KOPT-K1 (cell line): ENCODE measurements at regions not wholly inside any gene's neighbourhood (a gene's known extent, or its start where the extent isn't known, plus 50 kb on each side); places are given as distances from the start of the nearest gene placed in this dataset.

Experiments
- H3K27ac ChIP-seq: fragments of 200-600 bp; sonication (generic); 2 replicates; pipeline ENCODE4 v1.5.1; 2016; ENCODE audit warnings: antibody characterized with exemption, mild to moderate bottlenecking, low read depth, low read length; ENCODE audit not compliant: poor library complexity, severe bottlenecking
- H3K36me3 ChIP-seq: fragments of 200-600 bp; sonication (generic); 2 replicates; pipeline ENCODE4 v1.5.1; 2017; ENCODE audit warnings: antibody characterized with exemption, mild to moderate bottlenecking, low read length, moderate library complexity; ENCODE audit not compliant: insufficient read depth
- H3K9me3 ChIP-seq: fragments of 200-600 bp; sonication (generic); 2 replicates; pipeline ENCODE4 v1.5.1; 2017; ENCODE audit warnings: antibody characterized with exemption, low read length, mild to moderate bottlenecking; ENCODE audit not compliant: insufficient read depth, poor library complexity, severe bottlenecking

GRCh38 chr15:58298879-58299850 lies 132.6 kb upstream of the LIPC start:
- Histone ChIP-seq H3K9me3 (peaks cover 10% of the 10 kb centered on the region), H3K27ac (no peak overlapping the region)

GRCh38 chr15:58302832-58303231 lies 129.0 kb upstream of the LIPC start:
- H3K9me3 ChIP-seq: peaks cover 10% of the 10 kb centered on the region
- no peaks in the 10 kb centered on the region for H3K36me3 ChIP-seq
- no peak overlapping the region for H3K27ac ChIP-seq

More at GRCh38 chr15:58298879-58299850, 132.6 kb upstream of the LIPC start:
- H3K36me3 ChIP-seq: no peaks in the 10 kb centered on the region

GRCh38 chr15:58303236-58303635 lies 128.6 kb upstream of the LIPC start:
- H3K9me3 ChIP-seq: peaks cover 10% of the 10 kb centered on the region
- H3K27ac ChIP-seq: no peak overlapping the region
- no peaks in the 10 kb centered on the region for H3K36me3 ChIP-seq

DNA sequence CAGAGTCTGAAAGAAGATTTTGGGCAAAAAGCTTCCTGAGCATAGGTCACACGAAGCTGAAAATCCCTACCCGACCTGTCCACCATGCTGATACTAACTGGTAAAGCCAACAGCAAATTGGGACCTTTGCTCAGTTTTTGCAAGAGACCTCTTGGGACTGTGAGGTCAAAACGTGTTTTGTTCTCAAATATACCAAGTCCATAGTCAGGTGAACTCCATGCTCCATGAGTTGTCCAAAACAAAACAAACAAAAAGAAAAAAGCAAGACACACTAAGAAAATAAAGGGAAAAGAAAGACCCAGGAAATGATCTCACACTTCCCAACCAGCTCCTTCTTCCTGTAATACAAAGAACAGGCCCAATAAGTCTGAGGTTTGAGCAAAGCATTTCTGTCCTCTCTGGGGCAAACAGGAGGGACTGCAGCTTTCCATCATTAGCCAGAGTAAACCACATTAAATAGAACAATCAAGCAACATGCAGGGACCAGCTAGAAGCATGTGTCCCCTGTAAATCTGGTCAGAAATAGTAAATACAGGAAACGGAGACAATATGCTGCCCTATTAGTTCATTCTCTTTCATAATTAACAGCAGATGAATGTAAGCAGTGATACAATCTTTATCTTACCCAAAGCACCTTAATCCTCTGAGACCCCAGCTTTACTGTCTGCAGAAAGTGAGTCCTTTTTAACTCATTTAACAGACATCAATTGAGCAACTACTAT lies 125.0 kb upstream of the LIPC start:
- Histone ChIP-seq H3K27ac (no peak overlapping the region), H3K9me3 (no peaks in the 10 kb centered on the region), H3K36me3 (no peaks in the 10 kb centered on the region)

DNA sequence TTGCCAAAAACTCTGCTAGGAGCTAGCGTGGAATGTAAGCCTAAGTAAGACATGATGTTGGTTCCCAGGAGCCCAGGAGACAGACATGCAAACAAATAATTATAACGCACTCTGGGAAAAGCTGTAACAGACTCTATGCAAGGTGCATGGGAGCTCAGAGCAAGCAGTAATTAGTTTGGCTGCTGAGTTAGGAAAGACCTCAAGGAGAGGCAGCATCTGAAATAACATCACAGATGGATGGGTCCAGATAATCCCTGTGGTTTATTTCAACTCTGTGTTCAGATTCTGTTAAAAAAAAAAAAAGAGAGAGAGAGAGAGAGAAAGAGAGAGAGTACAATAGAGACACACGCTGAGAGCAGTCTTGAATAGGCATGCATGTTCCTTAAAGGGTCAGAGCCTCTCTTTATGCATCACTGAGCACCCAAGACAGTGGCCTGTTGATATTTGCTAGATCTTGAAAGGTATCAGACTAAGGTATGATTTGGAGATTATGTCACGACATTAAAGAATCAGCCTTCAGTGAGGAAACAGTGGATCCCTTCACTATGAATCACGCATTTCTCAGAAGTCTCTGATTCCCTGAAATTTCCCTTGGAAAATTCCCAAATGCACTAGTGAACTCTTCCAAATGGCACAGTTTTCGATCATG lies 124.4 kb upstream of the LIPC start:
- no peak overlapping the region for H3K27ac ChIP-seq
- no peaks in the 10 kb centered on the region for H3K9me3 ChIP-seq
- H3K36me3 ChIP-seq: no peaks in the 10 kb centered on the region

DNA sequence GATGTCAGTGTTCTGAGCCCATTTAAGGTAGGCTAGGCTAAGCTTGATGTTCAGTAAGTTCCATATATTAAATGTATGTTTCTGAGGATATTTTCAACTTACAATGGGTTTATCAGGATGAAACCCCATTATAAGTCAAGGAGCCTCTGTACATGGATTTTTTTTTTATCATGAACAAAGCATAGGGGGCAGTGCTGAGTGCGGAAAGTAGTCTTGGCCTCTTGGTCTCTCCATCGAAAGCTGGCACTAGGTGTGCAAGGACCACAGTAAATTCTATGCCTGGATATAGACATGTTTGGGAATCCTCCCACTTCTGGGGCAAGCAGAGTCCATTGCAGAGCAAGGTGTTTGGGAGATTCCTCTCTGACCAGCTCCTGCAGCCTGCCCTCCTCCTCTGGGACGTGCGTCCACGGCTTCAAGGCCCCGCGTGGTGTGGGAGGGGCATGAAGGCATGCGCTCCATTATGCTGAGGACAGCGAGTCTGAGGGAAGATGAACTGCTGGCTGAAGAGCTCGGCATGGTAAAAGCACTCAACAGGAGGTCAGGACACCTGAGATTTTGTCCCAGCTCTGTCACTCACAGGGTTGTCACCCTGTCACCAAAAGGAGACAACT lies 122.9 kb upstream of the LIPC start:
- Histone ChIP-seq H3K36me3 (no peaks in the 10 kb centered on the region), H3K27ac (no peak overlapping the region), H3K9me3 (no peaks in the 10 kb centered on the region)

GRCh38 chr15:58309963-58310928 lies 121.5 kb upstream of the LIPC start:
- Histone ChIP-seq H3K27ac (no peak overlapping the region), H3K36me3 (no peaks in the 10 kb centered on the region), H3K9me3 (no peaks in the 10 kb centered on the region)

DNA sequence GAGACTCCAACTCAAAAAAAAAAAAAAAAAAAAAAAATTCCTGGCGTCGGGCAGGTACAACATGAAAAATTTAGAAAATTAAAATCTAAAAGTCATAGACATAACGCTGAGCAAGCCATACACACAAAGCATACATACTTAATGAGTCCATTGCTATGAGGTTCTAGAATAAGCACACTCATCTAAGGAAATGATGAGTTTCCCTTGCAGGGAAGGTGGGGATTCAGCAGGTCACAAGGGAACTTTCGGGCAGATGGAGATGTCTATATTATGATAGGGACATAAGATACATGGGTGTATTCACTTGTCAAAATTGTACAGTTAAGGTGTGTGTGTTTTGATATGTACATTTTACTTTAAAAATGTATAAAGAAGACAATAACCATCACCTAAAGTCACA lies 120.2 kb upstream of the LIPC start:
- Histone ChIP-seq H3K36me3 (no peaks in the 10 kb centered on the region), H3K9me3 (no peaks in the 10 kb centered on the region)

GRCh38 chr15:58312031-58312430 lies 119.8 kb upstream of the LIPC start:
- Histone ChIP-seq H3K27ac (no peak overlapping the region), H3K9me3 (no peaks in the 10 kb centered on the region), H3K36me3 (no peaks in the 10 kb centered on the region)

More for the DNA sequence above, 120.2 kb upstream of the LIPC start:
- H3K27ac ChIP-seq: no peak overlapping the region

- Histone ChIP-seq H3K27ac (no peak overlapping the region), H3K36me3 (no peaks in the 10 kb centered on the region), H3K9me3 (no peaks in the 10 kb centered on the region)
Measured at GRCh38 chr15:58313304-58313703, 118.5 kb upstream of the LIPC start.

DNA sequence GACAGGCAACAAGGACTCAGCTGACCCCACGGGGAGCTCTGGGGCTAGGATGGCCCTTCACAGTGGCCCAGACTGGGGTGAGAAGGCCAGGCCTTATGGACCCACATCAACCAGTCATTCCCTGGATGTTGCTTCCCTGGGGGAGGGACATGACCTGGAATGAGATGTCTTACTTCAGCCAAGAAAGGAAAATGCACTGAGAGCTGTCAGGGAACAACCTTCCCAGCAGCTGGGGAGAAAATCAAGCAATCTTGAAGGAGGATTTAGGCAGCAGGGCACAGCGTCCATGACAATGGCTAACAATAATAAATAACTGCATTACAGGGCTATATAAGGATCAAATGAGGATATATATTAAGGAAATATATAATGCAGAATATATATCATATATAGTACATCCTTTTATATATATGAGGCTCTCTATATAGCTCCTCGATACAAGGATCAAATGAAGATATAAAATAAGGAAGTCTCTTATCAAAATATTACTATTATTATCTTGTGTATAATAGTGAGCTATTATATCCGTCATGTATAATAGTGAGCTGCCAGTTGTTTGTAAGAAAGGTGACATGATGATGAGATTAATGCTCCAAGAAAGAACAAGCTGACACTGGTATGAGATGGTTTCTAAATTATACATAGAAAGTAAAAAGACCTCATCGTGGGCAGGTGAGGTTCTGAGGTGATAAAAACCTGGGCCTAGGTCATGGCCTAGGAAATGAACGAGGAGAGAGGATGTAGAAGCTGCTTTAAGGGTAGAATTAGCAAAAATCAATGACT lies 117.8 kb upstream of the LIPC start:
- H3K9me3 ChIP-seq: no peaks in the 10 kb centered on the region
- H3K36me3 ChIP-seq: no peaks in the 10 kb centered on the region
- H3K27ac ChIP-seq: peak overlapping the region; percentile 26

DNA sequence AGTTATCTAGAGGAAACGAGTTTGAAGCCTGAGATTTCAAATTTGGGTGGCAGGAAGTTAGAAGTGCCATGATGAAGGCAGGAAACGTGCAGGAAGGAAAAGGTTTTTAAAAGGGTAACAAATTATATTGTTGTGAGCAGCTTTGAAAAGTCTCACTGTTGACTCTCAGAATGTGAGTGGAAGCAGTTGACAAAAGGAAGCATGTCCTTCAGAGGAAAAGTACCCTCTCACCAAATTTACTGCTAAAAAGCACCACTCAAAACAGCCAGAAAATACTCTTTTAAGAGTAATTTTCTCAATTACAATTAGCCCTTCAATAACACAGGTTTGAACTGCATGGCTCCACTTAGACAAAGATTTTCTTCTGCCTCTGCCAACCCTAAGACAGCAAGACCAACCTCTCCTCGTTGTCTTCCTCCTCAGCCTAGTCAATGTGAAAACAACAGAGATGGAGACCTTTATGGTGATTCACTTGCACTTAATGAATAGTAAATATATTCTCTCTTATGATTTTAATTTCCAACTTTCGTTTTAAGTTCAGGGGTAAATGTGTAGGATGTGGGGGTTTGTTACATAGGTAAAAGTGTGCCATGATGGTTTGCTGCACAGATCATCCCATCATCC lies 117.1 kb upstream of the LIPC start:
- peak overlapping the region; percentile 26 for H3K27ac ChIP-seq
- H3K9me3 ChIP-seq: no peaks in the 10 kb centered on the region
- H3K36me3 ChIP-seq: no peaks in the 10 kb centered on the region

DNA sequence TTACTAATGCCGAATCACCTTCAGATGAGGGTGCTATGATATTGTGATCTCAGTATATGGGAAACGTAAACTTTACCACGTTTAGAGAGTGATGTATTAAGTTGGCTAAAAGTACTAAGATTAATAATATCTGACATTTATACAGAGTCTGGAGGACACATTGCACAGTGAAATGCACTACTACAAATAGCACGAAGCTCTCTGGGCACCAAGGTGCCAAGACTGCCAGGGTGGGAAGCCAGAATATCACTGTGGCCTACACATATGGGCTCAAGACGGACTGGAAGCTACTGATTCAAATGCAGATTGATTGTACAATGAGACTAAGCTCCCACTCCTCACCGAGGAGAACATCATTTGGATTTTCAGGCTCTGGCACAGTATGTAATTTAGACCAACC lies 113.3 kb upstream of the LIPC start:
- H3K36me3 ChIP-seq: no peaks in the 10 kb centered on the region
- no peak overlapping the region for H3K27ac ChIP-seq
- no peaks in the 10 kb centered on the region for H3K9me3 ChIP-seq
